Activated T-cell treated with anti-CD3 and anti-CD28 coated beads, Interleukin-2, amount 50 U/mL, for 24 hours (primary cell): ENCODE measurements at regions not wholly inside any gene's neighbourhood (a gene's known extent, or its start where the extent isn't known, plus 50 kb on each side); places are given as distances from the start of the nearest gene placed in this dataset.
"Not testable (repeated sequence)": the region's sequence is repeated elsewhere in the genome, so short reads cannot be mapped to it uniquely, and the experiment has no call there.

Experiments
- DNase-seq: peaks from one replicate; pipeline ENCODE4 v3.0.0-alpha.2; 2020
- H3K27ac Mint-ChIP-seq: 2 replicates; pipeline ENCODE4 v1.8.0; 2020; ENCODE audit warnings: mild to moderate bottlenecking, mixed read lengths
- H3K27me3 Mint-ChIP-seq: 2 replicates; pipeline ENCODE4 v1.8.0; 2020; ENCODE audit warnings: mixed read lengths
- H3K36me3 Mint-ChIP-seq: 2 replicates; pipeline ENCODE4 v1.8.0; 2020; ENCODE audit warnings: low read depth, mixed read lengths
- H3K4me1 Mint-ChIP-seq: 2 replicates; pipeline ENCODE4 v1.8.0; 2020; ENCODE audit warnings: low read depth, mixed read lengths
- H3K4me3 Mint-ChIP-seq: 2 replicates; pipeline ENCODE4 v1.8.0; 2020; ENCODE audit warnings: mild to moderate bottlenecking, moderate library complexity, mixed read lengths
- H3K9me3 Mint-ChIP-seq: 2 replicates; pipeline ENCODE4 v1.8.0; 2020; ENCODE audit warnings: mixed read lengths

DNA sequence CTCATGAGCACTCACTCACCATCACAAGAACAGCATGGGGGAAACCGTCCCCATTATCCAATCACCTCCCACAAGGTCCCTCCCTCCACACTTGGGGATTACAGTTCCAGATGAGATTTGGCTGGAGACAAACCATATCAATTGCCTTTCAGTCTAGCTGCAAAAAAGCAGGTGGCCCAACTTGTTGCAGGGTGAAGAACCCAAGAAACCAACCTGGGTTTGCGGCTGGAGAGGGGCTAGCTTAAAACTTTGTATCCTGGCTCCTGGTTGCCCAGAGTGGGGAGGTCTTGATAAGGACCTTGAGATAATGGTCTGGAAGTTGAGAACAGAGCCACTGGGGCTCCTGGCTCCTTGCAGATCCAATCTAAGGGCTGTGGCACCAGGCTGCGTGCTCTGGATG, 122.8 kb upstream of the PCBD1 start:
- no peaks in the 10 kb centered on the region for H3K9me3 Mint-ChIP-seq
- H3K4me3 Mint-ChIP-seq: no peak overlapping the region
- peaks cover 7% of the 10 kb centered on the region for H3K27me3 Mint-ChIP-seq
- peaks cover 5% of the 10 kb centered on the region for H3K4me1 Mint-ChIP-seq
- H3K27ac Mint-ChIP-seq: no peak overlapping the region
- no peaks in the 10 kb centered on the region for H3K36me3 Mint-ChIP-seq
- no peak for DNase-seq

DNA sequence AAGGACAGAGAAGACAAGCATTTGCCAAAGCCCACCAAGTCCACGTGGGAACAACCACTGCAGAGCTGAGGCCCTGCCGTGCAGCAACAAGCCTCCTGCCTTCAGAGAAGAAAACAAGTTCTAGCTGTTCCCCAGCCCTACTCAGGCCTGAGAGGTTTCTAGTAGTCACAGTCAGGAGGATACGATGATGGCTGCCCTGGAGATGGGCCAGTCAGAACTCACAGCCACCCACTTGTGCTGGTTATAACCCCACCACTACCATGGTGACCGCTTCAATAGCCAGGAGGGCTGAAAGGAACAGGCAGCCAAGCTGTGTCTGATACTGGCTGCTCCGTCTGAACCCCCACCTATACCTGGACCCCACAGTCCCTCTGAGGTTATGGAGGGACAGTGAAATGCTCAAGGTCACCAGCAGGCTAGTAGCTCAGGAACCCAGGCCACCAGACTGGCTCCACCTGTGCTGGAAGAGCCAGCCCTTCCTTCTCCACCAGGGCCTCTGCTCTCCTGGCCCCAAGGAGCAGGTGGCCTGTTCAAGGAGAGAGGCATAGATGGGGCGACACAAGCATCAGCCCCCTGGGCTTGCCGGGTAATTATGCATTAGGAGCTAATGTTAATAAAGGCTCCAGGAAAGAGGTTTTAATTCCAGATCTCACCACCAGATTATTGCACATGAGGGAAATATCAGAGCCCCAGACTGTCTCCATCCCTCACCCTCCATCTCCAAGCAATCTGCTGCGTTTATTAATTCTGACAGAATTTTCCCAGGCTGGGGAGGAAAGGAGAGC, 125.8 kb upstream of the PCBD1 start:
- no peak for DNase-seq
- Mint-ChIP-seq H3K36me3 (no peaks in the 10 kb centered on the region), H3K4me3 (no peak overlapping the region), H3K27me3 (peaks cover 7% of the 10 kb centered on the region), H3K27ac (no peak overlapping the region), H3K4me1 (peaks cover 5% of the 10 kb centered on the region), H3K9me3 (no peaks in the 10 kb centered on the region)

DNA sequence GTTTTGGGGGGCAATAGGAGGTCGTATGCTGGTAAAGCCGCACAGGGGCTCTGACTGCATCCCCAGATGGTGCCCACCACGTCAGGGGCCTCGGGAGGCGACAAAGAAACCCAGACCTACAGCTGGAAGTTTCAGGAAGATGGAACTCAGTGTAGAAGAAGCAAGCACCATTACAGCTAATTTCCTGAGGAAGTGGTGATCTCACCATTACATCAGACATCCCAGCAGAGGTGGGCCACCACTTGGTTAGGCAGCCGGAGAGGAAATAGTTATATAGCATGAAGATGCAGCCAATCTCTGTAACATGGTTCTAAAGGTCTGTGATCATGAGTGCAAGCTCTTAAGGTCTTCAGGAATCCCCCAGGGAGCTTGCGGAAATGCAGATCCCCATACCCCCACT, 127.3 kb upstream of the PCBD1 start:
- Mint-ChIP-seq H3K36me3 (no peaks in the 10 kb centered on the region), H3K4me3 (no peak overlapping the region), H3K27me3 (peaks cover 7% of the 10 kb centered on the region), H3K27ac (no peak overlapping the region), H3K4me1 (peaks cover 5% of the 10 kb centered on the region), H3K9me3 (no peaks in the 10 kb centered on the region)
- DNase-seq: no peak

DNA sequence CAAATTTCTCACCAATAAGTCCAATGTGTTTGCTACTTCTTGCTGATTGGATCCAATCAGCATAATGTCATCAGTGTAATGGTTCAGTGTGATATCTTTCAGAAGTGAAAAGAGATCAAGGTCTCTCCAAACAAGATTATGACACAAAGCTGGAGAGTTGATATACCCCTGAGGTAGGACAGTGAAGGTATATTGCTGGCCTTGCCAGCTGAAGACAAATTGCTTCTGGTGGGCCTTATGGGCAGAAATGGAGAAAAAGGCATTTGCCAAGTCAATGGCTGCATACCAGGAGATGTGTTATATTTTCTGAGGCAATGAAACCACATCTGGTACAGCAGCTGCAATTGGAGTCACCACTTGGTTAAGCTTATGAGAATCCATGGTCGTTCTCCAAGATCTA, 131.7 kb upstream of the PCBD1 start:
- not testable (repeated sequence) for H3K4me1 Mint-ChIP-seq, H3K27ac Mint-ChIP-seq, H3K36me3 Mint-ChIP-seq, H3K27me3 Mint-ChIP-seq, DNase-seq, H3K9me3 Mint-ChIP-seq, H3K4me3 Mint-ChIP-seq

DNA sequence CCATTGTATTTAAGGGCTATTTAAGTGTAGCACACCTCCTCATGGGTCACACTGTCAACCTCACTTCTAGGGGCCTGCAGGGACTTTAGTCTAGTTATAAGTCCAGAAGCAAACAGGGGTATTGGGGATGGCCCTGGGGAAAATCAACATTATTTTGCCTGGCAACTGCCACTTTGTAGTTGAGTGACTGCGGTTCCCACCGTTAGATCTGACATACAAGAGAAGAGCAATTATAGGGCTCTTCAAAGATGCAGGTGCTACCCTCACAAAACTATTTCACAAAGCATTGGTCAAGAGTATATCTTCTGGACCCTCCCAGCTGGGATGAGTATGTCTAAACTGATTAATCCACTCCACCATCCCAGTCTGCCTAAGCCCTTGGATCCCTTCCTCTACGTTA, 133.0 kb upstream of the PCBD1 start:
- H3K9me3 Mint-ChIP-seq: no peaks in the 10 kb centered on the region
- no peaks in the 10 kb centered on the region for H3K36me3 Mint-ChIP-seq
- no peak for DNase-seq
- H3K4me1 Mint-ChIP-seq: no peaks in the 10 kb centered on the region
- H3K27me3 Mint-ChIP-seq: peaks cover 11% of the 10 kb centered on the region
- H3K4me3 Mint-ChIP-seq: no peak overlapping the region
- no peak overlapping the region for H3K27ac Mint-ChIP-seq

DNA sequence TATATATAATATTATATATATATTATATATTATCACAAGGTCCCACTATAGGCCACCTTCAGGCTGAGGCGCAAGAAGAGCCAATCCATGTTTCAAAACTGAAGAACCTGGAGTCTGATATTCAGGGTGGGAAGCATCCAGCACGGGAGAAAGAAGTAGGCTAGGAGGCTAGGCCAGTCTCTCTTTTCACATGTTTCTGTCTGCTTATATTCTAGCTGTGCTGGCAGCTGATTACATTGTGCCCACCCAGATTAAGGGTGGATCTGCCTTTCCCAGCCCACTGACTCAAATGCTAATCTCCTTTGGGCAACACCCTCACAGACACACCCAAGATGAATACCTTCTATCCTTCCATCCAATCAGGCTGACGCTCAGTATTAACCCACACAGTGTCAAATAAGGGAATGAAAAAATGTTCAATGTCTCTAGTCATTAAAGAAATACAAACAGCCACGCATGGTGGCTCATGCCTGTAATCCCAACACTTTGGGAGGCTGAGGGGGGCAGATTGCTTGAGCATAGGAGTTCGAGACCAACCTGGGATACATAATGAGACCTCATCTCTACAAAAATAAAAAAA, 135.4 kb upstream of the PCBD1 start:
- Mint-ChIP-seq H3K4me3 (no peak overlapping the region), H3K27ac (no peak overlapping the region), H3K36me3 (no peaks in the 10 kb centered on the region), H3K4me1 (no peaks in the 10 kb centered on the region), H3K9me3 (no peaks in the 10 kb centered on the region), H3K27me3 (peaks cover 19% of the 10 kb centered on the region)
- no peak for DNase-seq

DNA sequence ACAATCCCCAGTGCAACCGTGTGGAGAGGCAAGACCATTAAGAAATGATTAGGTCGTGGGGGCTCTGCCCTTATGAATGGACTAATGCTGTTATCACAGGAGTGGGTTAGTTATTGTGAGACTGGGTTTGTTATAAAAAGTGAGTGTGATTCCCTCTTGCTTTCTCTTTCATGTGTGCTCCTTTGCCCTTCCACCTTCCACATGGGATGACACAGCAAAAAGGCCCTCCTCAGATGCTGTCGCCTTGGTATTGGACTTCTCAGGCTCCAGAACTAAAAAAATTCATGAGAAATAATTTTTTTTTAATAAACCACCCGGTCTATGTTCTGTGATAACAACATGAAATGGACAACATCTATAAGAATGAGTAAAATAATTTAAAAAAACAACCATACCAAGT, 136.1 kb upstream of the PCBD1 start:
- Mint-ChIP-seq H3K4me1 (no peaks in the 10 kb centered on the region), H3K27ac (no peak overlapping the region), H3K27me3 (peaks cover 19% of the 10 kb centered on the region), H3K36me3 (no peaks in the 10 kb centered on the region), H3K9me3 (no peaks in the 10 kb centered on the region), H3K4me3 (no peak overlapping the region)
- DNase-seq: no peak

DNA sequence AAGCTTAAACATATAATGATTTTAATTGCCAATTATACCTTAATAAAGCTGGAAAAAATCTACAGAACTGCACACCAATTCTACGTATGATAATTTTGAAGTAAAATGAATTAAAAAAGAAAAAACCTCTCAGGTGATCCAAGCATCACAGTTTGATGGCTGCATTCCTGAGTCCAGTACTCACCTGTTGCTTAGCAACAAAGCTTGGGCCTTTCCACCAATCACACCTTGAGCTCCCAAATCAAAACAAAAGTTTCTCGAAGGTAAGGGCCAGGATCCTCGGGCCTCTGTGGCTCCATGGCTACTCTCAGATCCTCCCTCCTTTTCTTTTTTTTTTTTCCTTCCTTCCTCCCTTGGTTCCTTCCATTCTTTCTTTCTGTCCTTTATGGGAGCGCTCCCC, 137.2 kb upstream of the PCBD1 start:
- peaks cover 19% of the 10 kb centered on the region for H3K27me3 Mint-ChIP-seq
- no peaks in the 10 kb centered on the region for H3K4me1 Mint-ChIP-seq
- H3K36me3 Mint-ChIP-seq: no peaks in the 10 kb centered on the region
- H3K4me3 Mint-ChIP-seq: no peak overlapping the region
- no peak for DNase-seq
- H3K27ac Mint-ChIP-seq: no peak overlapping the region
- H3K9me3 Mint-ChIP-seq: no peaks in the 10 kb centered on the region

DNA sequence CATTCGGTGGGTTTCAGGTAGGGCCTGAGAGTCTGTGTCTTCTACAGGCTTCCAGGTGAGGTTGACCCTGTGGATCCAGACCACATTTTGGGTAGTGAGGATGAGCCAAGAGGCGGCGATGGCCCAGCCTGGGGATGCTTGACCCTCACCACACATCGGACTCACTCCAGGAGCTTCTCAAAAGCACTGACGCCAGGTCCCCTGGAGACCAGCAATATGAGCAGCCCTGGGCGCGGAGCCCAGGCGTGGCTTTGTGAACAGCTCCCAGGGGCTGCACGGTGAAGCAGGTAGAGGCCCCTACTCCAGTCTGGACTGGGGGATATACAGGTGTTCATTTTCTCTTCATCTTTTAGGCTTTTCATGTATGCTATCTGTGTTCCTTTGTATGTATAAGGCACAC, 139.7 kb upstream of the PCBD1 start:
- H3K4me3 Mint-ChIP-seq: no peak overlapping the region
- H3K27ac Mint-ChIP-seq: no peak overlapping the region
- peaks cover 19% of the 10 kb centered on the region for H3K27me3 Mint-ChIP-seq

DNA sequence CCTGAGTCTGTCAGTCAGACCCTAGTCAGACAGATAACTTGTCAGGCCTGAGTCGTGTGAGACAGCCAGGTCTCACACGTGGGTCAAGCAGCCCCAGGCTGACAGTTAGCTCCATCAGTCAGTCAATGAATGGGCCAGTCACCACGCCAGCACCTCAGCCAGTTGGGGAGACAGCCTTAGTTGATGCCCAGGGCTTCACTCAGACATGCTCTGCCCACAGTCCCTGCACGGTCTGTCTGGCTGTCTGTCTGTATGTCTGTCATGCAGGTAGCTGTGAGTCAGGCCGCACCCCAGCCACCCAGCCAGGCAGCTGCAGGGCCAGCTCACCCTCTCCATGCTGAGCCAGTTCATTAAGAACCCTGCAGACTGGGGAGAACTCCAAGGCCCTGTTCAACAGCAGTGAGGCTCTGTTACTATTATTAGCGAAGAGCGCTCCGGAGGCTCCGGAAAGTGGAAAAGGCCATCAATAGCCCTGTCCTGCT, 141.1 kb upstream of the PCBD1 start:
- H3K36me3 Mint-ChIP-seq: no peaks in the 10 kb centered on the region
- H3K9me3 Mint-ChIP-seq: no peaks in the 10 kb centered on the region
- H3K27me3 Mint-ChIP-seq: peaks cover 12% of the 10 kb centered on the region
- H3K4me1 Mint-ChIP-seq: no peaks in the 10 kb centered on the region
- H3K4me3 Mint-ChIP-seq: no peak overlapping the region
- no peak for DNase-seq
- H3K27ac Mint-ChIP-seq: no peak overlapping the region

More for the DNA sequence above, 139.7 kb upstream of the PCBD1 start:
- no peak for DNase-seq
- Mint-ChIP-seq H3K4me1 (no peaks in the 10 kb centered on the region), H3K36me3 (no peaks in the 10 kb centered on the region), H3K9me3 (no peaks in the 10 kb centered on the region)

DNA sequence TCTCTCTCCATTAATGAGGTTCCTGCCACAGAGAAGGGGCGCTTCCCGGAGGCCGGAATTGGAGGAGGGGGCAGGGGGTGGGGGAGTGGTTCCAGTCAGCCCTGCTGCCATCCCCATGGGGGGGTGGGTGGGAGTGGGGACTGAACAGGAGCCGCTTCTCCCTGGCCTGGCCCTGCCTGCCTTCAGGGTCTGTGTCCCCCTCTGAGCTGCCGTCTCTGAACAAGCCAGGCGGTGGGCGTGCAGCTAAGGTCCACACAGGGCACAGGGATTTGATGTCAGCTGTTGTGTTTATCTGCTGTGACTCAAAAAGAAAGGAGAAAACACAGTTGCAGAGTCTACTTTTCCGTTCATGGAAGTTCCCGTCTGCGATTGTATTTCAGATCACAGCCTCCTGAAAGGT, 141.5 kb upstream of the PCBD1 start:
- H3K9me3 Mint-ChIP-seq: no peaks in the 10 kb centered on the region
- peaks cover 12% of the 10 kb centered on the region for H3K27me3 Mint-ChIP-seq
- H3K27ac Mint-ChIP-seq: no peak overlapping the region
- H3K4me3 Mint-ChIP-seq: no peak overlapping the region
- no peak for DNase-seq
- no peaks in the 10 kb centered on the region for H3K4me1 Mint-ChIP-seq
- H3K36me3 Mint-ChIP-seq: no peaks in the 10 kb centered on the region

DNA sequence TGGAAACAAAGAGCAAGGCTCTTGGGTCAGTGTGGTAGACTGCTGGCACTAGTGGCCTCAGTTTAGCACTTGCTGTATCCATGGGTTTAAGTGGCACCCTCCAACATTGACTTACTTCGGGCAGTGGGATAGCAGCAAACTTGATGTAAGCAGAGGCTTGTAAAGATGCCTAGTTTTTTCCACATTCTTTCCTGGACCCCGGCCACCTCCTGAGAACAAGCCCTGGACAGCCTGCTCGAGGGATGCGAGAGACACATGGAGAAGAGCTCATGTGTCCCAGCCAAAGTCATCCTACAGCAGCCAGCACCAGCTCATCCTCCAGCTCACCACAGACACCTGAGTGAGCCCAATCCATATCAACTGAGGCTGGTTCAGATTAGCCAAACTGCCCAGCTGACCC, 142.7 kb upstream of the PCBD1 start:
- no peak for DNase-seq
- Mint-ChIP-seq H3K4me3 (no peak overlapping the region), H3K27me3 (peaks cover 10% of the 10 kb centered on the region), H3K9me3 (no peaks in the 10 kb centered on the region), H3K36me3 (no peaks in the 10 kb centered on the region), H3K27ac (no peak overlapping the region), H3K4me1 (no peaks in the 10 kb centered on the region)

DNA sequence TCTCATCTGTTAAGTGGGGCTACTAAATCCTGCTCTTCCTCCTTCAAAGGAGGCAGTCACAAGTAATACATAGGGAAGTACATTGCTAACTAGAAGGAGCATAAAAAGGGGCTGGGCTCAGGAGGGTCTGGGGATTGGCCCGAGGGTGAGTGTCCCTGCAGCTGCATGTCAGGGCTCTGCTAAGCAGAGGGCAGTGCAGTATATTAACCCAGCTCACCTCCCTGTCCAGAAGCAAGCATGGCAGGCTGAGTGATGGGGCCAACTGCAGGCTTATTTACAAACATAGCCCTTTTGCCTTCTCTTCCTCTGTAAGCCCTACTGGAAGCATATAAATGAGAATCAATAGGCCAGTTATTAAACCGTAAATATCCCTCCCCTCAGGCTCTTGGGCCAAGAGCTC, 143.2 kb upstream of the PCBD1 start:
- Mint-ChIP-seq H3K36me3 (no peaks in the 10 kb centered on the region), H3K27ac (no peak overlapping the region), H3K9me3 (no peaks in the 10 kb centered on the region)

DNA sequence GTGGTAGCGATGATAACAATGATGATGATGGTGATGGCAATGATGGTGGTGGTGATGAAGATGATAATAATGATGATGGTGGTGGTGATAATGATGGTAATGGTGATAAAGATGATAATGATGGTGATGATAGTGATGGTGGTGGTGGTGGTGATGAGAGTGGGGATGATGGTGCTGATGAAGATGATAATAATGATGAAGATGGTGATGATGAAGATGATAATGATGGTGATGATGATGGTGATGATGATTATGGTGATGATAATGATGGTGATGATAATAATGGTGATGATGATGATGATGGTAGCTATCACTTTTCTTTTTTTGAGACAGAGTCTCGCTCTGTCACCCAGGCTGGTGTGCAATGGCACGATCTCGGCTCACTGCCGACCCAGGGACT, 144.5 kb upstream of the PCBD1 start:
- DNase-seq: no peak
- H3K4me1 Mint-ChIP-seq: no peaks in the 10 kb centered on the region
- no peak overlapping the region for H3K27ac Mint-ChIP-seq
- no peak overlapping the region for H3K4me3 Mint-ChIP-seq
- no peaks in the 10 kb centered on the region for H3K27me3 Mint-ChIP-seq
- no peaks in the 10 kb centered on the region for H3K36me3 Mint-ChIP-seq
- no peaks in the 10 kb centered on the region for H3K9me3 Mint-ChIP-seq

More for the DNA sequence above, 143.2 kb upstream of the PCBD1 start:
- no peak for DNase-seq
- Mint-ChIP-seq H3K4me3 (no peak overlapping the region), H3K4me1 (no peaks in the 10 kb centered on the region), H3K27me3 (peaks cover 6% of the 10 kb centered on the region)

DNA sequence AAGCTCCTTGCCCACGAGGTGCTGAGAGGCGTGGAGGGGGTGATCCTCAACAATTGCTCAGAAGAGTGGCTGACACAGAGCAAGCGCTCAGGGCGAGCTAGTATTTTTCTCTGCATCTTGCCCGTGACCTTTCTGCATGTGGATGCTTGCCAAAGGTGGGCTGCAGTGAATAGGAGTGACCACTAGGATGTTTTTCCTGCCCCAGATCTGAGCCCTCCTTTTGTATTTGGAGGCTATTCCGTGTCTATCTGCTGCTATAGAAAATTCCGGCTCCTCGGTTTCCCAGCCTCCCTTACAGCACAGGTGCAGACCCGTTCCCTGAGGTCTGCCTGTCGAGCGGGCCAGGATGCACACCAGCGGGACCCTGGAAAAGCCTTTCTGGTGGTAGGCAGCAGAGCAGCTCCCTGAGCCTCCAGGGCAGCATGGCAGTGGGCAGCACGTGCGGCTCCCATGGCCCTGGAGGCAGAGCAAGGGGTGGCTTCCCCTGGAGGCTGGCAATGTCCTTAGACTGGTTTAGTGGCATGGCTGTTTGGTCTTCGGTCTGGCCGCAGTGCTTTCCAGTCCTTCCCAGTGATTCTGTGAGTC, 145.1 kb upstream of the PCBD1 start:
- DNase-seq: no peak
- H3K27me3 Mint-ChIP-seq: no peaks in the 10 kb centered on the region
- no peaks in the 10 kb centered on the region for H3K4me1 Mint-ChIP-seq
- H3K4me3 Mint-ChIP-seq: no peak overlapping the region
- no peak overlapping the region for H3K27ac Mint-ChIP-seq
- H3K36me3 Mint-ChIP-seq: no peaks in the 10 kb centered on the region
- H3K9me3 Mint-ChIP-seq: no peaks in the 10 kb centered on the region
